ENCODE measurements at regions not wholly inside any gene's neighbourhood (a gene's known extent, or its start where the extent isn't known, plus 50 kb on each side); places are given as distances from the start of the nearest gene placed in this dataset.

DNA sequence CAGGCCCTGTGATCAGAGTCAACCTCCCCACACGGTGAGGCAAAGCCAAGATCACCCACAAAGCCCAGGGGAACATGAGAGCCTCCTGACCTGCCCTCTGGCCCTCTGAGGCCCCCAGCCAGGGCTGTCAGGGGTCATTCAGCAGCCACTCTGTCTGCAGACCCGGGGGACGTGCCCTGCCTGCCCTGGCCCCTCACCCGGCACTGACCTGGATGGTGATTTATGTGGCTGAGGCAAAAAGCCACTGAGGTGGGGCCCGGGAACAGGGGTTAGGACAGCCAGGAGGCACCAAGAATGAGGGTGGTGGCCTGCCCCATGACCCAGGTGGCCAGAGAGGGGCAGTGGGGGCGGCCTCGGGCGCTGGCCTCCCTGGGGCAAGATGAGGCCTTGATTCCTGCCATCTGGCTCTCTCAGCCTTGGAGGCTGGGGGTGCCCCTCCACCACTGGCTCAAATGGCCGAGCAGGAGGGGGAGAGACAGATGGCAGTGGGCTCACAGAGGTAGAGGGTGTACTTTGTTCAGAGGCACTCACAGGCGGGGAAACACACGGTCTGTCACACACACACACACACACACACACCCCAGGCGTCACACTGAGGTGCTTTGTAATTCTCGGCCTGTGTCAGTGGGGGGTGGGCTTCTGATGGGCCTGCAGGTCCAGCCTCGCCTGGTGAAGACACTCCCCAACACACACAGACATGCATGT, 174.0 kb upstream of the GSE1 start:
- no peaks in the 10 kb centered on the region for H3K36me3 ChIP-seq
- H3K4me3 ChIP-seq, result no peak overlapping the region
- no peak for DNase-seq (ENCODE audit: extremely low spot score in 2 of 2)
- H3K27ac ChIP-seq, result no peak overlapping the region
- no peaks in the 10 kb centered on the region for H3K9me3 ChIP-seq
- no peak for TF ChIP-seq POLR2AphosphoS5 (IDR thresholded peaks at IDR 0.05; ENCODE audit: insufficient read depth in 1 of 2, low read depth in 1 of 2)
- no peak for TF ChIP-seq POLR2A (IDR thresholded peaks at IDR 0.05)
- TF ChIP-seq, protein P1, sequence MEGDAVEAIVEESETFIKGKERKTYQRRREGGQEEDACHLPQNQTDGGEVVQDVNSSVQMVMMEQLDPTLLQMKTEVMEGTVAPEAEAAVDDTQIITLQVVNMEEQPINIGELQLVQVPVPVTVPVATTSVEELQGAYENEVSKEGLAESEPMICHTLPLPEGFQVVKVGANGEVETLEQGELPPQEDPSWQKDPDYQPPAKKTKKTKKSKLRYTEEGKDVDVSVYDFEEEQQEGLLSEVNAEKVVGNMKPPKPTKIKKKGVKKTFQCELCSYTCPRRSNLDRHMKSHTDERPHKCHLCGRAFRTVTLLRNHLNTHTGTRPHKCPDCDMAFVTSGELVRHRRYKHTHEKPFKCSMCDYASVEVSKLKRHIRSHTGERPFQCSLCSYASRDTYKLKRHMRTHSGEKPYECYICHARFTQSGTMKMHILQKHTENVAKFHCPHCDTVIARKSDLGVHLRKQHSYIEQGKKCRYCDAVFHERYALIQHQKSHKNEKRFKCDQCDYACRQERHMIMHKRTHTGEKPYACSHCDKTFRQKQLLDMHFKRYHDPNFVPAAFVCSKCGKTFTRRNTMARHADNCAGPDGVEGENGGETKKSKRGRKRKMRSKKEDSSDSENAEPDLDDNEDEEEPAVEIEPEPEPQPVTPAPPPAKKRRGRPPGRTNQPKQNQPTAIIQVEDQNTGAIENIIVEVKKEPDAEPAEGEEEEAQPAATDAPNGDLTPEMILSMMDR (IDR thresholded peaks at IDR 0.05), result no peak
- H3K27me3 ChIP-seq, result no peaks in the 10 kb centered on the region
- peaks cover 31% of the 10 kb centered on the region for H3K4me1 ChIP-seq
- intact Hi-C loops (cut with DNase I), result no loop called here

DNA sequence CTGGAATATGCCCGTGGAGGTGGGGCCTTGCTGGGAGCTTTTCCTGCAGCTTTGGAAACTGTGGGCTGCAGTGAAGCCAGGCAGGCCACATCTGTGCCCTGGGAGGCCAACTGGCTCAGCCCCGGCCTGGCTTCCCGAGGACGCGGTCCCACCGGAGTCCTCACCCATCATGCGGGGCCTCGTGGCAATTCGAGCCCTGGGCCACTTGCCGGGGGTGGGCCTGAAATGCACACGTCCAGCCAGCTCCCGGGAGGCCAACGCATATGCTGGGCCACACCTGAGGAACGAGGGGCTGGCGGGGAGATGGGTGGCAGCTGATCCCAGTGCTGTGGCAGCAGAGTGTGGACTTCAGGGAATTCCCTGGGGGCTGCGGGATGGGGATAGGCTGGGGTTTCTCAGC, 172.4 kb upstream of the GSE1 start:
- DNase-seq (ENCODE audit: extremely low spot score in 2 of 2), result no peak
- Histone ChIP-seq H3K36me3 (no peaks in the 10 kb centered on the region), H3K27ac (no peak overlapping the region), H3K4me1 (peaks cover 41% of the 10 kb centered on the region), H3K9me3 (no peaks in the 10 kb centered on the region), H3K4me3 (no peak overlapping the region), H3K27me3 (no peaks in the 10 kb centered on the region)
- intact Hi-C loops (cut with DNase I), result no loop called here
- TF ChIP-seq POLR2AphosphoS5 (IDR thresholded peaks at IDR 0.05; ENCODE audit: insufficient read depth in 1 of 2, low read depth in 1 of 2) (no peak), POLR2A (IDR thresholded peaks at IDR 0.05) (no peak)
- TF ChIP-seq, protein P1 (IDR thresholded peaks at IDR 0.05), result no peak

DNA sequence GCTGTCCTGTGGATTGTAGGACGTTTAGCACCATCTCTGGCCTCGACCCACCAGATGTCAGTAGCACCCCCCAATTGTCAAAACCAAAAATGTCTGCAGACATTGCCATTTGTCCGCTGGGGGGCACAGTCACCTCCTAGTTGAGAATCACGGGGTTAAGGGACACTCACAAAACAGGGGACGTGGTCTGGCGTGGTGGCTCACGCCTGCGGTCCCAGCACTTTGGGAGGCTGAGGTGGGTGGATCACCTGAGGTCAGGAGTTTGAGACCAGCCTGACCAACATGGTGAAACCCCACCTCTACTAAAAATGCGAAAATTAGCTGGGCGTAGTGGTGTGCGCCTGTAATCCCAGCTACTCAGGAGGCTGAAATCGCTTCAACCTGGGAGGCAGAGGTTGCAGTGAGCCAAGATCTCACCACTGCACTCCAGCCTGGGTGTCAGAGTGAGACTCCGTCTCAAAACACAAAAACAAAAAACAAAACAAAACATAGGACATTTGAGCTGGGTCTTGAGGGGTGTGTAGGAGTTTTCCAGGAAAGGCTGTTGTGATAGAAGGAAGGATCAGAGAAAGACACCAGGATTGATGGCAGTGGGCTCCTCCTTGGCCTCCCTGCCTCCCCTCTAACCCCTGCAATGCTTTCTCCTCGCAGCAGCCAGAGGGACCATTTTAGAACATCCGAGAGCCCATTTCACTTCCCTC, 171.8 kb upstream of the GSE1 start:
- Histone ChIP-seq H3K36me3 (no peaks in the 10 kb centered on the region), H3K27ac (no peak overlapping the region), H3K27me3 (no peaks in the 10 kb centered on the region), H3K4me1 (peaks cover 38% of the 10 kb centered on the region), H3K4me3 (no peak overlapping the region), H3K9me3 (no peaks in the 10 kb centered on the region)
- TF ChIP-seq POLR2A (IDR thresholded peaks at IDR 0.05) (no peak), POLR2AphosphoS5 (IDR thresholded peaks at IDR 0.05; ENCODE audit: insufficient read depth in 1 of 2, low read depth in 1 of 2) (no peak)
- TF ChIP-seq, protein P1 (IDR thresholded peaks at IDR 0.05), result no peak
- intact Hi-C loops (cut with DNase I), result no loop called here
- DNase-seq (ENCODE audit: extremely low spot score in 2 of 2), result no peak

DNA sequence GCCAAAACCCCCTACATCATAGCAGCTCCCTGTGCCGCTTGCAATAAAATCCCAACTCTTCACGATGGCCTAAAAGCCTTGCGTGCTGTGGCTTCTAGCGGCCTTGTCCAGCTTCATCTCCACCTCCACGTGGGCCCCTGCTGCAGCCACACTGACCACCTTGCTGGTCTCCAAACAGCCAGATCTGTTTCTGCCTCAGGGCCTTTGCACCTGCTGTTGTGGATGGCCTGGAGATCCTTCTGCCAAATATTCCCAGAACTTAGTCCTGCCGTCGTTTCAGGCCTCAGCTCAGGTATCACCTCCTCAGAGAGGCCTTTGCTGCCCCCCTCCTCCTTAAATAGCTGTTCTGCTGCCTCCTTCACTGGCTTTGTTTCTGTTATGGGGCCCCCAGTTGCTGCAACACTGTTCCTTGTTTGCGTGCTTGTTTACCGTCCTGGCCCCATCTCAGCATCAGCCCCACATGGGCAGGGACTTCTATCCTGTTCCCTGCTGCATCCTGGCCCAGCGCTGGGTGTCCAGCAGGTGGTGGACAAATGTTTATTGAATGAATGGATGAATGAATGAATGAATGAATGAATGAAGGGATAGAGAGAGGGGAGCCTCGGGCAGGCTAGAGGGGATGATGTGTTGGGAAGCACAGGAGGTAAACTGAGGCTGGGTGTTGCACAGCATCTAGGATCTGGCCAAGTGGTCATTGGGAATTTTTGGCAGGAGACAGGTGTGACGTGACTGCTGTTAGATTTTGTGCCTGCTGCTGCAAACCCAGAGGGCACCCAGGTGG, 171.0 kb upstream of the GSE1 start:
- H3K4me1 ChIP-seq, result peaks cover 31% of the 10 kb centered on the region
- no peak for TF ChIP-seq POLR2AphosphoS5 (IDR thresholded peaks at IDR 0.05; ENCODE audit: insufficient read depth in 1 of 2, low read depth in 1 of 2)
- TF ChIP-seq, protein P1 (IDR thresholded peaks at IDR 0.05), result no peak
- TF ChIP-seq POLR2A (IDR thresholded peaks at IDR 0.05), result no peak
- H3K4me3 ChIP-seq, result no peak overlapping the region
- H3K36me3 ChIP-seq, result no peaks in the 10 kb centered on the region
- DNase-seq (ENCODE audit: extremely low spot score in 2 of 2), result no peak
- no peaks in the 10 kb centered on the region for H3K27me3 ChIP-seq
- no peaks in the 10 kb centered on the region for H3K9me3 ChIP-seq
- intact Hi-C loops (cut with DNase I), result no loop called here
- H3K27ac ChIP-seq, result no peak overlapping the region

All from vagina (tissue), 2 donors.